Fibroblast of peridontal ligament (primary cell): ENCODE measurements at regions not wholly inside any gene's neighbourhood (a gene's known extent, or its start where the extent isn't known, plus 50 kb on each side); places are given as distances from the start of the nearest gene placed in this dataset.
"Not testable (repeated sequence)": the region's sequence is repeated elsewhere in the genome, so short reads cannot be mapped to it uniquely, and the experiment has no call there.

ENCODE experiments used
- DNase-seq: peaks from one replicate; pipeline ENCODE4 v3.0.0-alpha.2; 2010; ENCODE audit errors: extremely low read depth

DNA sequence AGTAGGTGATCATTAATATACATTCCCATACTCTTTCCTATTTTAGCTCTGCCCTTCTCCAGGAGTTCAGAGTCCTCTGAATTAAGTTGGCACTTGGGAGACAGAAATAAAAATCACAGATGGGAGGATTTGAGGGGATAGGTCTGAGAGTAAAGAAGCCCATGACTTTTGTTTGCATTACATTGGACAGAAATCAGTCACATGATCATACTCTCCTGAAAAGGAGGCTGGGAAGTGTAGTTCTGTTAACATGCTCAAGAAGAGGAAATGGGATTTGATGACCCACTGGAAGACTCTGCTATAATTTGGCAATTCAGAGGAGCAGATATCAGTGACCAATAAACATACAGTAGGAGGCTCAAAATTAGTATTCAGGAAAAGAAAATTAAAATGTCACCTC lies 674.9 kb upstream of the C16orf82 start:
- no peak for DNase-seq

DNA sequence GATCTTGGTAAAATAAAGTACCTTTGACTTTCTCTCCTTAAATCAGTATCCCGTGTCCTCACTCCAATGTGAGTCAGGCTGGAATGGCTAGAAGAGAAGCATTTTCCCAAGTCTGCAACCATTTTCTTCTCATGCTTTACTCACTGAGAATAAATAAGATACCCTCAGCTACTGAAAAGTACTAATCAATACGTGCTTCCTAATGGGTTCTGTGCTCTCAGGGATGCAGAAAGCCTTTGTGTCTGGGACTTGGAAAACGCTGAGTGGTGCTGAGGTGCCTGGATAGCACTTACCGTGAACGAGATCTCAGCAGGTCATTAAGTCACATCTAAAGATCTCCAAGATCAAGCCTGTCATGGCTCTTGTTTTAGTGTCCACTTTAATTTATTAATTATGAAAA lies 672.3 kb upstream of the C16orf82 start:
- no peak for DNase-seq

DNA sequence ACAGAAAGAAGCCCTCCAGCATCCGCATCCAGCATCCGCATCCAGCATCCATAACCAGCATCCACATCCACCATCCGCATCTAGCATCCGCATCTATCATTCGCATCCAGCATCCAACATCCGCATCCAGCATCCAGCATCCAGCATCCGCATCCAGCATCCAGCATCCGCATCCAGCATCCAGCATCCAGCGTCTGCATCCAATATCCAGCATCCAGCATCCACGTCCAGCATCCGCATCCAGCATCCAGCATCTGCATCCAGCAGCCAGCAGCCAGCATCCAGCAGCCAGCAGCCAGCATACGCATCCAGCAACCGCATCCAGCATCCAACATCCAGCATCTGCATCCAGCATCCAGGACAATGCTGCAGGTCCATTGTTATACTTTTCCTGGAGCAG lies 671.0 kb upstream of the C16orf82 start:
- no peak for DNase-seq

DNA sequence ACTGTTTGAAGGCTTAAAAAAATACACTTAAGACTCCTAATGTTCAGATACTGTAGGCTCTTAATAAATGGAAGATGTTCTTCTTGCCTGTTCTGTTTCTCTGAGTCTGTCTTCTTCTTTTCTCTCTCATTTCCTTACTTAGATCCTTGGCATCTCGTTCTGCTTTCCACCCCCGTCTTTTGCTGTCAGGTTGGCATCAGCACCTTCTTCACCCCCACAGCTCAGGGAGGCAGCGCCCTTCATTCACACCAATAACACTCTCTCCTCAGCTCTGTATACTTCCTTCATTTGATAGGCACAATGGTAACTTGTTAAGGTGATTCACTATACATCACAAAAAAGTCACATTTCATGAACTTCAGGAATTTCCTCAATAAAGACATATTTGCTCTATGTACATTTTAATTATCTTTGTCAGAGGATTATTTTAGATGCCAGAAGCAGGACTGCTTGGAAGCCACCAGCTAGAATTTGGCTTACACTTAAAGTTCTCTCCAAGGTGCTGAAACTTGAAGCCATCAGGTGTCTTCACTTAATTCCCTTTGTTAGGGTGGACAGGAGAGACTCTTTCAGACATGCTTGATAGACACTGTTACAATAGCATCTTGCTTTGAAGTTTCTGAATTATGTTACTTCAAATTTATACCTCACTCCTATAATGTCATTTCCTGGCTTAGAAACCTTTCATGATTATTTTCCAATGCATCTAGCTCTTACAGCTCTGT lies 670.1 kb upstream of the C16orf82 start:
- no peak for DNase-seq

DNA sequence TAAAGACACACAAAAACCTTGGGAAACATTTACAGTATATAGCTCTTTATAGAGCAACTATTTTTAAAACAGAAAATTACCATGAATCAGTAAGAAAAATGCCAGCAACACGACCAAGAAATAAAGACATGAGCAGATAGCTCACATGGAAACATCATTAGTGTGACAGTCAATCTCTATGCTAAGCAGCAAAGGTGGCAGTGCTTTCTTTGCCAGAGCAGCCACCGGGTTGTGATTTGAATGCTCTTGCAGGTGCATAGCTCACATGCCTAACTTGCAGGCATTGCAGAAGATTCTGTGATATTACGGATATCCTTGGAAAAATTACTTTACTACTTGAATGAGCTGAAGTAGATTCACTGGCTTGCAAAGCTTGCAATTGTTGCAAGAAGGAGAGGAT lies 652.9 kb upstream of the C16orf82 start:
- DNase-seq = no peak

DNA sequence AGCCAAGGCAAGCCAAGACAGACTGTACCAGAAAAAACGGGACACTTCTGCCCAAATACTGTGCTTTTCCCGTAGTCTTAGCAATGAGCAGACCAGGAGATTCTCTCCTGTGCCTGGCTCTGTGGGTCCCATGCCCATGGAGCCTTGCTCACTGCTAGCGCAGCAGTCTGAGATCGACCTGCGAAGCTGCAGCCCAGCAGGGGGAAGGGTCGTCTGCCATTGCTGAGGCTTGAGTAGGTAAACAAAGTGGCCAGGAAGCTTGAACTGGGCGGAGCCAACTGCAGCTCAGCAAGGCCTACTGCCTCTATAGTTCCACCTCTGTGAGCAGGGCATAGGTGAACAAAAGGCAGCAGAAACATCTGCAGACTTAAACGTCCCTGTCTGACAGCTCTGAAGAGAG lies 647.3 kb upstream of the C16orf82 start:
- DNase-seq = not testable (repeated sequence)

DNA sequence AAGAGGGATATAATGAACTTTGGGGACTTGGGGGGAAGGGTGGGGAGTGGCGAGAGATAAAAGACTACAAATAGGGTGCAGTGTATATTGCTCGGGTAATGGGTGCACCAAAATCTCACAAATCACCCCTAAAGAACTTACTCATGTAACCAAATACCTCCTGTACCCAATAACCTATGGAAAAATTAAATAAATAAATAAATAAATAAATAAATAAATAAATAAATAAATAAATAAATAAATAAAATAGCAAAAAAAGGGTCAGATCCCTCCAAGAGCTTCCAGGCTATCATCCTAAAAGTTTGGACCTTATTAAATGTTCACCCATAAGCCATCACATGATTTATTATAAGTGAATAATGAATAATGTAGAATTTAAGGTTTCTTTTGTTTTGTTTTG lies 636.1 kb upstream of the C16orf82 start:
- no peak for DNase-seq

DNA sequence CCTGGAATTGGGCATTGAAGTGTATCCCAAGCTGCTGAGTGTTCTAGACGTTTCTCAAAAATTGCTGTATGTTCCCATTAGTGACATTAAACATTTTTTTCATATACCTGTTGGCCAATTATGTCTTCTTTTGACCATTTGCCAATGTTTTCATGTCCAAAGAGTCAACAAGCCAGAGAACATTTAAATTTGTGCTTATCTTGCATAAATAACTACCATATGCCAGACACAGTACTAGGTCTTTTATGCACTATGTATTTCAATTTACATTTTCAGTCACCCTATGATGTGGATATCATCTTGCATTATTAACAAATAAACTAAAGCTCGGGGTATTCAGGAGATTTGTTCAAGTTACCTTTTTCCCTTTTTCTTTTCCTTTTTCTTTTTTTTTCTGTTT lies 632.9 kb upstream of the C16orf82 start:
- no peak for DNase-seq

DNA sequence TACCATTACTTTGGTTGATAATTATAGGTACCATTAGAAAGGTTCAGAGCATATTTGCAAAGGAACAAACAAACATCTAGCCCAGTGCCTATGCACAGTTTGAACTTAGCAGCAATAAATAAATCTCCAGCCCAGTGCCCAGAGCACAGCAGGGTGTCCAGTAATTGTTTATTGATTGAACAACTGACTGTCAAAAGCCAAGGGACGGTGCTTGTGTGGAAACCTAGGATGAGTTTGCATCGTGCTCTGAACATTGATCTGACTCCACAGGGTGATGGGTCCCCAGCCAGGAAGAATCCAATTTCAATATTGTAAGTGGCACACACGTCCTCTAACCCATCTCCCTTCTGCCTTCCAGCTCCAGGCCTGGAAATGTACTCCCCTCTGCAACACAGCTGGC lies 625.5 kb upstream of the C16orf82 start:
- no peak for DNase-seq

DNA sequence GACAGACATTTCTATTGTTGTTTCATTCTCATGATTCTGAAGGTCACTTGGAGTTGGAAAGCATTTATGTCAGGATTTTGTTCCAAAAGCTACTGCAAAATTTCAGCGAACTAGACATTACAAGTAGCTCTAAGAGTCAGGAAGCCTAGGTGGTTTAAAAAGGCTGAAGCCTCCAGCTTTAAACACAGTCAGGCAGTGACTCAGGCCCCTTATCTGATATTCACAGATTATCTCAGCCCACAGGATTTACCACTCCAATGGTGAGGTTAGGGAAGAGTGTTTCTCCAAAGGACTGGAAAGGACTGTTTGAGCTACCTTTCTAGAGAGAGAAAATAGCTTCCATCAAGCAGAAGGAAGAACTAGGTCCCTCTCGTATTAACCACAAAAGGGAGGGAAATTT lies 624.4 kb upstream of the C16orf82 start:
- DNase-seq = no peak

DNA sequence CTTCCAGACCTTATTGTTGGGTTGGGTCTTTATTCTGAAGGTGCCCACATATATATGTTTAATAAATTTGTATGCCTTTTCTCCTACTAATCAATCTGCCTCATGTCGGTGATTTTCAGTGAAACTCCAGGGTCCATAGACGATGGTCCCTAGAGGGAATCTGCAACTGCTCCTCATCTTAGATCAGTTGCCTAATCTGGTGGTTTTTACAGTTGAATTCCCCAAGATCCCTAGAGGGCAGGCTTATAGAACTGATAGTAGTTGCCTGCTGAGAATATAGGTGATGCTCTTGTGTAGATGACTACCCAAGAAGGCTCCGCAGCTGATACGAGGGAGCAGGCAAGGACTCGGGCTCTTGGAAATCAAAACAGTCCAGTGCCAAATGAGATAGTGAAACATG lies 619.2 kb upstream of the C16orf82 start:
- no peak for DNase-seq

DNA sequence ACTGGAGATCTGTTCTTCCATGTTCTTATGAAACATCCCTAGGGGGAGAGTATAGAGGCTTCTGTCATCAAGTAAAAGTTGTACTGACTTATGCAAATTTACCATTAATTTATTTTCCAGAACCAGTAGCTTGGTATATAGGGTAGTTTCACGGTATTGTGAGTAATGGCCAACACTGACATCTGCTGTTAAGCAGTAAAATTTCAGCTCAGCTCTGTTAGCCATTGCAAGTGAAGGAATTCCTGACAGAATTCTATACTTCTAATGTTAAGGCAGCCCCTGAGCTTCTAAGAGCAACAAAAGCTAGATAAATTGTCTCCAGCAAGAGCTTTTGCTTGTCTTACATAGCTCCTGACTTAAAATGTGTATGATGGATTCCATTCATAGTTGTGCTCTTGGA lies 613.5 kb upstream of the C16orf82 start:
- DNase-seq = no peak

DNA sequence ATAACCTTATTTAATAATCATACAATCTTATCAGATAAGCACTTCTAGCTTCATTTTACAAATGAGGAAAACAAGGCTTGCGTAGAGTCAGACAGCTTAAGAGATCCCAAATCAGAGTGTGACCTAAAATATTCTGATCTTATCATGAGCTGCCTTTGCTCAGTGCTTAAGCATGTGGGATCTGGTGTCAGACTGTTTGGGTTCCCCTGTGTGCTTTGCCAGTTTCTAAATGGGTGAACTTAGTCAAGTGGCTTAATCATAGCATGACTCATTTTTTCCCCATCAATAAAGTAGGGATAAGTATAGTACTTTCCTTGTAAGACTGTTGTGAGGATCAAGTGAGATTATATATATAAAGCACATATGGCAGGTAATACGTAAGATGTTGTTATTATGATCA lies 612.6 kb upstream of the C16orf82 start:
- DNase-seq = no peak

DNA sequence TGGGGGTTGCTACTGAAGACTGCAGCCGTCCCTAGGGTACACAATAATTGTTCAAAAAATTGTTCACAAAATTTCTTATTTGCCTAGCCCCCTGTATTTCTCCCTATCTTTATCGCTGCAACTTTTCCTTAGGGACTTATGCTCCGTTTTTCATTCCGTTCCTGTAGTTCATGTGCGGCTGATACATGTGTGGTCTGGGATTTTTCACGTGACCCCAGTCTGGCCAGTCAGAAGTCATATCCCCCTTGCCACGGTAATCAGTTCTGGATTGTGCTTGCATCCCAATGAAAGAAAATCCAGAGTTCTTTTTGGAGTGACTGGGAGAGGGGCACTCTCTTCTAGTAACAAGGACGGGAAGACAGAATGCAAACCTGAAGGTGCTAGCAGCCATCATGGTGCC lies 610.7 kb upstream of the C16orf82 start:
- no peak for DNase-seq

DNA sequence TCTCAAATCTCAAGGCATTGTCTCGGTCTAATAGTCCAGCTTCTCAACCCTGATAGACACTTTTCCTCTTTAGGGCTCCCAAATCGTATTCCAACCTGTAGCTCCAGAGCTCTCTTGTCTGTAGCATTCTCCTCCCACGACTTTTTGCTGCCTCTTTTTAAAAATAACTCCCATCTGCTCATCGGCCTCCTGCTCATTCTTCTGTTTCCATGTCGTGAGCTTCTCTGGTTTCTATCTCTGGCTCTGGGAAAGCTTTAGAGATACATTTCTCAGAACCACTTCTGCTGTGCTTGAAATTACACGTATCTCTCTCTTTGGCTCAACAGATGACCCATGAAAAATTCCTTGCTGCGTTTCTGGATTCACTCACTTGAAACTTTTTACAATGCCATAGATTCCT lies 609.6 kb upstream of the C16orf82 start:
- no peak for DNase-seq

DNA sequence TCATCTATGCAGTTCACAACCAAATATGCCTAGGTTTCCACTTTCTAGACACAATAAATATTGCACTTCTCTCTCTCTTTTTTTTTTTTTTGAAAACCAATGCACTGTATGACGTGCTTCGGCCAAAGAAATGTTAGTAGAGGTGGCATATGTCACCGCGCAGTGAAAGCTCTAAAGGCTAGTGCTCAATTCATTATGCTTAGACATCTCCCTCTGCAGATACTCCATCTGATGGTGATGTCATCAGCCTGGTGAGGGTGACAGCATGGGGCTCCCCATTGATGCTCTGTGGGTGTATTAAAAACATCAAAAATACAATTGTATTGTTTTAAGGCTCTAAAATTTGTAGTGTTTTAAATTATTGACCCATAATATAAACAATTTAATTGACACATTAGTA lies 608.8 kb upstream of the C16orf82 start:
- DNase-seq = no peak

DNA sequence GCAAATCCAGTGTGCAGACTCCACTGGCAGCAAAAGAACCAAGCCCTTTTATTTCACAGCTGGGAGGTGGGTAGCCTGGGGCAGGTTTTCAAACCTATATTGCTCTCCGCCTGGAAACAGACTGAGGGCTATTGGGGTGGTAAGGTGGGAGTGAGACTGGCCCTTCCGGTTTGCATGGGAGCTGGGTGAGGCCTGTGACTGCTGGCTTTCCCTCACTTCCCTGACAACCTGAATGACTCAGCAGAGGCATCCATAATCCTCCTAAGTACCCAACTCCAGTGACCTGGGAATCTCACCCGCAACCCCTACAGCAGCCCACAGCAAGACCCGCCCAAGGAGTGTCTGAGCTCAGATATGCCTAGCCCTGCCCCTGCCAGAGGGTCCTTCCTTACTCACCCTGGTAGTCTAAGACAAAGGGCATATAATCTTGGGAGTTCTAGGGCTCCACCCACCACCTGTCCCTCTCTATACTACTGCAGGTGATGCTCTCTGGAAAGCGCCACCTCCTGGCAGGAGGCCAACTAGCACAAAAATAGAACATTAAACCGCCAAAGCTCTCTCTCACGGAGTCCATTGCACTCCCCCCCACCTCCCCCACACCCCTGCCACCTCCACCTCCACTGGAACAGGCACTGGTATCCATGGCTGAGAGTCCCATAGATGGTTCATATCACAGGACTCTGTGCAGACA lies 602.0 kb upstream of the C16orf82 start:
- no peak for DNase-seq

DNA sequence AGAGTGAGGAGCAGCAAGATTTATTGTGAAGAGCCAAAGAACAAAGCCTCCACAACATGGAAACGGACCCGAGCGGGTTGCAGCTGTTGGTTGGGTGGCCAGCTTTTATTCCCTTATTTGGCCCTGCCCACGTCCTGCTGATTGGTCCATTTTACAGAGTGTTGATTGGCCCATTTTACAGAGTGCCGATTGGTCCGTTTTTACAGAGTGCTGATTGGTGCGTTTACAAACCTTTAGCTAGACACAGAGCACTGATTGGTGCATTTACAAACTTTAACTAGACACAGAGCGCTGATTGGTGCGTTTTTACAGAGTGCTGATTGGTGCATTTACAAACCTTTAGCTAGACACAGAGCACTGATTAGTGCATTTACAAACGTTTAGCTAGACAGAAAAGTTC lies 592.3 kb upstream of the C16orf82 start:
- DNase-seq = not testable (repeated sequence)

DNA sequence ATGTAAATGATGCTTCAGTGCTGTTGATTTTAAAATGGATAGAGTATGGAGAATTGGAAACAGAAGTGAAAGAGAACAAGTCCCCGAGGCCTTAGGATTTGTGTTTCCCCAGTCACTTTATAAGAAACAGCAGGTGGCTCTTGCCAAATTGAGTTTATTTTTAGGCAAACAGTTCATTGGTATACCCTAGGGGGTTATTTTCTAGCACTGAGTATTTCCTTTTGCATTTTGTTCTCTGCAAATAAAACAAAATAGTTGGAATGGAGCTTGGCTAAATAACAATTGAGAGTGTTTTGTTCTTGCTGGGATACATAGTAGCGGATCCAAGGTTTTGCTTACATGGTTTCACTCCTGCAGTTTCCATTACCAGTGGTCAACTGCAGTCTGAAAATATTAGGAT lies 591.1 kb upstream of the C16orf82 start:
- no peak for DNase-seq

DNA sequence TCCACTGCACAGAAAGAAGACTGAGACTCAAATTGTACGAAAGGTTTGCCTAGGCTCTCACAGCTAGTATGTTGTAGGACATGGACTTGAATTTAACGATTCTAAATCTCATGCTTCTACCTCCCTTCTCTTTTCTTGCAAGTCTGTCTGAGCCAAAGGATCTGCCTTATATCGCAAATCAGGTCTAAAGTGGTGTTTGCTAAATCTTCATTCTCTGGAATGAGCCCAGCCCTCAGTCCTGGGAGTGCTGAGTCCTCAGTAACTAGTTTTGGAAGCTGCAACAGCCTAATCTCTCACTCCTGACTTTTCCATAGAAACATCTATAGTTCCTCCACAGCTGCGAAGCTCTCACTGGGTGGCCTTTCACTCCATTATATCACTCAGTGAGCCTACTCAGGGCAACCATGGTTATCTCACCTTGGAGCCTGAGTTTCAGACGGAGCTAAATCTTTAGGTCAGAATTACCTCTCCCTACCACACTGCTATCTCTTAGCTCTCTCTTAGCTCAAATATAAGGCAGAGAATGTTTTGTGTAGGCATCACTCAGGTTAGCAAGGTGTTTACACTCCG lies 575.5 kb upstream of the C16orf82 start:
- DNase-seq = no peak

DNA sequence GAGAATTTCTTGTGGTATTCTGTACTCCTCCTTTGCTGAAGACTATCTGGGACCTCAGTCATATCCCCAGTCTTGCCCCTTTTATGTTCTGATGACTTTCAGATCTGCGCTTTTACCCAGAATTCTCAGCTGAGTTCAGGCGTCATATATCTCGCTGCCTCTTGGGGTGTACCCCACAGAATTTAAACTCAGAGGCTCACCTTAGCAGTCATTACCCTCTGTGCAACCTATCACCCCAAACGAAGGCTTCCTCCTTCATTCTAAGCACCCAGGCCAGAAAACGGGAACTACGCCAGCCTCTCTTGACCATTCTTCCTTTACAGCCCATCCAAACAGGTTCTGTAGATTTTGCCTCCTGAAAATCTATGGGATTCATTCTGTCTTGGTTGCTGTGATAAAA lies 574.8 kb upstream of the C16orf82 start:
- no peak for DNase-seq

DNA sequence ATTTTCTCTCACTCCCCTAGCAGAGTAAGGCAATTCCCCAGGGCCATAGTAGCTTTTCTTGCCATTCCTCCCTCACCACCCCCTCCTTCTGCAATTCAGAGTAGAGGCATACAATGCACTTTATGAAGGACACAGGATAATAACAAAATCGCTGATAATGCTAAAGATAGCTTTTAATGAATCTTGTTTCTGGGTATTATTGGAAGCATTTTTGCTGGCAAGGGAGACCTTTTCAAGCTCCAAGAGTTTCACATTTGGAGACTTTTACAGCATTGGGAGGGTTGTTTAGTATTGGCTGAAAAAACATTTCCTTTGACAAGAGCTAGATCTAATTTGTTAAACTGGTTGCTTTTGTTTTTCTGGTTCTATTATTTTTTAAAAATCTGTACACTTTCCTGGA lies 573.0 kb upstream of the C16orf82 start:
- DNase-seq = no peak

DNA sequence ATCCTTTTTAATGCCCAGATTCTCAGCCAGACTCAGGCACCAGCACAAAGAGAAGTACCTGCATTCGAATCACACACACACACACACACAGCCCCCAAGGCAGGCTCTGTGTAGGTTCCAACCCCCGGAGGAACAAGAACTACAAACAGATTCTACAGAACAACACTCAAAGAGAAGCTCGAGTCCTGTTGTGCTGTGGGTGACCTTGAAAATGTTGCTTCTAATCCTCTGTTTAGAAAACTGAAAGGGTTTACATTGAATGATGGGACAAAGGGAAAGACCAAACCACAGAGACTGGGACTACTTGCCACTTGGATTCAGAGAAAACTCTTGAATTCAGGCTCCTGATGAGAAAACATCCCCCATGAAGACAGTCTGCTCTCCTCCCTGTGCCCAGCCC lies 568.8 kb upstream of the C16orf82 start:
- DNase-seq = no peak

DNA sequence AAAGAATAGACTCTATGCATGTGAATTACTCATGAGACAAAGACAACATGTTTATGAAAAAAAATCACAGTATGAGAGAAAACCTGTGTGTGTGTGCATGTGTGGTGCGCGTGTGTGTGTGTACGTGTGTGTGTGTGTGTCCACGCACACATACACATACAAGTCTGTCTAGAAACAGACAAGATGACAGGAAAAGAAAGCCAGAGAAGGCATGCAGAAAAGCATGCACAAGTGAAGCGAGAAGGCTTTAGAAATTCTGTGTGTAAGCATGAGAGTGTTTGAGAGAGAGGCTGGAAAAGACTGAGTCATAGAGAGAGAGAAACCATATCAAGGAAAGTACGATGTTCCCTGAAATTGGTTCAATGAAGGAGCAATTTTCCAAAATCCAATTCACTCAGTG lies 566.4 kb upstream of the C16orf82 start:
- DNase-seq = no peak
